ENCODE measurements at regions not wholly inside any gene's neighbourhood (a gene's known extent, or its start where the extent isn't known, plus 50 kb on each side); places are given as distances from the start of the nearest gene placed in this dataset.

DNA sequence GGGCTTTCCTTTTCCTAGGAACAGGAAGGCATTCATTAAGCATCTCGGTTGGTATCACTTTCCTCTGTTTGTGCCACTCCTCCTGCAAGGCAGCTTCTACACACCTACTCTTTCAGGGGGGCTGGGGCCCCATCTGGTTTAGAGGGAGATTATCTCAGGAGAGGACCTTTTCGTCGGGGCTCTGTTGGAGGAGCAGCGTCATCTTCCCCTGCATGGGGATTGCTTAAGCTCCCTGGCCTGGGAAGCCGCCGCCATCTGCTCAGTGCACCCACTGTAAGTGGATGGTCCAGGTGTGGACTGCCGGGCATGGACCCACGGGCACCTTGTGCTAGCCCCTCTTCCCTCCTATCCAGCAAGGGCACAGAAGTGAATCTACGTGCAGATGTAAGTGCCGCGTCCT lies 355.3 kb upstream of the SMIM21 start:
- Histone ChIP-seq H3K4me3 (no peak overlapping the region), H3K27ac (no peak overlapping the region), H3K27me3 (no peaks in the 10 kb centered on the region), H3K9me3 (no peaks in the 10 kb centered on the region), H3K4me1 (no peaks in the 10 kb centered on the region), H3K36me3 (ENCODE audit: low read depth, missing control alignments) (no peaks in the 10 kb centered on the region)
- WGBS, 2 donors = 43 to 73% methylated on average over 1 to 11 of the region's 11 CpGs
- TF ChIP-seq, protein P1, sequence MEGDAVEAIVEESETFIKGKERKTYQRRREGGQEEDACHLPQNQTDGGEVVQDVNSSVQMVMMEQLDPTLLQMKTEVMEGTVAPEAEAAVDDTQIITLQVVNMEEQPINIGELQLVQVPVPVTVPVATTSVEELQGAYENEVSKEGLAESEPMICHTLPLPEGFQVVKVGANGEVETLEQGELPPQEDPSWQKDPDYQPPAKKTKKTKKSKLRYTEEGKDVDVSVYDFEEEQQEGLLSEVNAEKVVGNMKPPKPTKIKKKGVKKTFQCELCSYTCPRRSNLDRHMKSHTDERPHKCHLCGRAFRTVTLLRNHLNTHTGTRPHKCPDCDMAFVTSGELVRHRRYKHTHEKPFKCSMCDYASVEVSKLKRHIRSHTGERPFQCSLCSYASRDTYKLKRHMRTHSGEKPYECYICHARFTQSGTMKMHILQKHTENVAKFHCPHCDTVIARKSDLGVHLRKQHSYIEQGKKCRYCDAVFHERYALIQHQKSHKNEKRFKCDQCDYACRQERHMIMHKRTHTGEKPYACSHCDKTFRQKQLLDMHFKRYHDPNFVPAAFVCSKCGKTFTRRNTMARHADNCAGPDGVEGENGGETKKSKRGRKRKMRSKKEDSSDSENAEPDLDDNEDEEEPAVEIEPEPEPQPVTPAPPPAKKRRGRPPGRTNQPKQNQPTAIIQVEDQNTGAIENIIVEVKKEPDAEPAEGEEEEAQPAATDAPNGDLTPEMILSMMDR (IDR thresholded peaks at IDR 0.05) = no peak
- no peak for TF ChIP-seq POLR2A (IDR thresholded peaks at IDR 0.05)
- intact Hi-C loops (cut with DNase I; ENCODE audit: low total_unique reads) = no loop called here
- no peak for DNase-seq

DNA sequence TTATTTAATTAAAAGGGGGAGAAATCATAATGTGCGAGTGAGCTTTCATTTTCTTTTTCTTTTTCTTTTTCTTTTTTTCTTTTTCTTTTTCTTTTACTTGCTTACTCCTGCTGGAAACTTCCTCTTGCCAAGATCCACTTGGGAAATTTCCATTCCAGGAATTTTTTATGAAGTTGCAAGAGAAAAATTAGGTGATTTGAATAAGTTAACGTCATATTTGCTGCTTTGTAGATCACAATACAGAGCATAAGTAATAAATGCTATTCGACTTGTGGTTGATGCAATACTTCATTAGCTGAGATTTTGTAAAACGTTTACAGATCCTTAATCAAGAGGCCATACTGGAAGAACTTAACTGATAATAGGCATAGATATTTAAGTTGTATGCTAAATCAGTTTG lies 354.7 kb upstream of the SMIM21 start:
- no peaks in the 10 kb centered on the region for H3K9me3 ChIP-seq
- intact Hi-C loops (cut with DNase I; ENCODE audit: low total_unique reads) = no loop called here
- H3K4me1 ChIP-seq = no peaks in the 10 kb centered on the region
- no peak for DNase-seq
- H3K27me3 ChIP-seq = no peaks in the 10 kb centered on the region
- WGBS, 2 donors = 60 to 65% methylated on average over 4 of the region's 4 CpGs
- no peak overlapping the region for H3K4me3 ChIP-seq
- no peak overlapping the region for H3K27ac ChIP-seq
- no peaks in the 10 kb centered on the region for H3K36me3 ChIP-seq (ENCODE audit: low read depth, missing control alignments)
- TF ChIP-seq POLR2A (IDR thresholded peaks at IDR 0.05) = no peak

DNA sequence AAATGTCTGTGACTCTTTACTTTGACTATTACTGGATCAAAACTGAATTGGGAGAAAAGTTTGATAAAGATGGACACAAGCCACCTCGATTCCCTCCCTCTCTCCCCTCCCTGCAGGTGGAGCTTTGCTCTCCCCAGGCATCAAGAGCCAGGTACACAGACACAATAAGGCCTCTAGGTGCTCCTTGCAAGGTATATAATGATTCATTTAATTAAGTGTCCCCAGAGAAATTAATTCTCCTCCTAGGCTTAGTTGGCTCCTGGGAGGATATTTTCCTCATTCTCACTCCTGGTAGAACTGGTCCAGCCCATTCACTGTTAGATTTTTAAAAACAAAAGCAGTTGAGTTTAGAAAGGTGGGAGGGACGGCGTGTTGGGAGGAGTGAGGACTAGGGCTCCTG lies 352.4 kb upstream of the SMIM21 start:
- no peaks in the 10 kb centered on the region for H3K27me3 ChIP-seq
- intact Hi-C loops (cut with DNase I; ENCODE audit: low total_unique reads) = no loop called here
- no peaks in the 10 kb centered on the region for H3K36me3 ChIP-seq (ENCODE audit: low read depth, missing control alignments)
- no peaks in the 10 kb centered on the region for H3K4me1 ChIP-seq
- 94 to 96% methylated on average over 3 of the region's 3 CpGs for WGBS, 2 donors
- TF ChIP-seq, protein P1 (IDR thresholded peaks at IDR 0.05) = no peak
- TF ChIP-seq POLR2A (IDR thresholded peaks at IDR 0.05) = no peak
- no peak for DNase-seq
- no peaks in the 10 kb centered on the region for H3K9me3 ChIP-seq
- H3K27ac ChIP-seq = no peak overlapping the region
- H3K4me3 ChIP-seq = no peak overlapping the region

DNA sequence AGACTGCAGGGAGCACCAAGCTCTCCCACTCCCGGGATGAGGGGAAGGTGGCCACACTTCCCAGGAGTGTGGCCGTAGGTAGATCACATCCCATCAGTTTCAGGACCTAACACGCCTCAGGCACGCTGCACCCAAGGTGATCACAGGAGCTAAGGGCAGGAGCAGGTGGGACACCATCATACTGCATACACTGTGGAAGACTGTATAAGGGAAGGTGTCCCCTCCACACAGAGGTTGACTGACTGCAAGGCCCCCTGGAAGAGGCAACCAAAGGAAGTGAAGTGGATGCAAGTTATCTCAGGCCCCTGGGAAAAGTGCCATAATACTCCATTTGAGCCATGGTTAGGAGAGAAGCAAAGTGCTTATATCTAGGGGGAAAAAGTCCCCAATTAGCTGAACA lies 351.9 kb upstream of the SMIM21 start:
- 76 to 84% methylated on average over 4 of the region's 4 CpGs for WGBS, 2 donors
- intact Hi-C loops (cut with DNase I; ENCODE audit: low total_unique reads) = no loop called here
- Histone ChIP-seq H3K4me1 (no peaks in the 10 kb centered on the region), H3K9me3 (no peaks in the 10 kb centered on the region), H3K36me3 (ENCODE audit: low read depth, missing control alignments) (no peaks in the 10 kb centered on the region), H3K27ac (no peak overlapping the region), H3K27me3 (no peaks in the 10 kb centered on the region), H3K4me3 (no peak overlapping the region)
- DNase-seq = no peak
- TF ChIP-seq, protein P1 (IDR thresholded peaks at IDR 0.05) = no peak
- TF ChIP-seq POLR2A (IDR thresholded peaks at IDR 0.05) = no peak

DNA sequence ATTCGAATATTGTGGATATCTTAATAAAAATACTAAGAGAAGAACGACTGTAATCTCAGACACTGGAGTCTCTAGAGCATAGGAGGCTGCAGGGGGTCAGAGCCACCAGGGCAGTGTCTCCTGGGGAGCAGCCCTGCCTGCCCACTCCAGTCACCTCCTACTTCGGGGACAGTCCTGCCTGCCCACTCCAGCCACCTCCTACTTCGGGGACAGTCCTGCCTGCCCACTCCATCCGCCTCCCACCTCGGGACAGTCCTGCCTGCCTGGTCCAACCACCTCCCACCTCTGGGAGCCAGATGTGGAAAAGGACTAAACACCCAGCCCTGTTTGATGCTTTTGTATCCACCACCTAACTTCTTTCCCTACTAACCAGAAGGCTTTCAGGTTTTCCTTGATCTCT lies 350.1 kb upstream of the SMIM21 start:
- TF ChIP-seq POLR2A (IDR thresholded peaks at IDR 0.05) = no peak
- TF ChIP-seq, protein P1 (IDR thresholded peaks at IDR 0.05) = no peak
- Histone ChIP-seq H3K4me3 (no peak overlapping the region), H3K27me3 (no peaks in the 10 kb centered on the region), H3K4me1 (no peaks in the 10 kb centered on the region), H3K36me3 (ENCODE audit: low read depth, missing control alignments) (no peaks in the 10 kb centered on the region), H3K27ac (no peak overlapping the region), H3K9me3 (no peaks in the 10 kb centered on the region)
- intact Hi-C loops (cut with DNase I; ENCODE audit: low total_unique reads) = no loop called here
- no peak for DNase-seq
- 73 to 83% methylated on average over 6 of the region's 6 CpGs for WGBS, 2 donors
